ENCODE measurements at regions not wholly inside any gene's neighbourhood (a gene's known extent, or its start where the extent isn't known, plus 50 kb on each side); places are given as distances from the start of the nearest gene placed in this dataset.

GRCh38 chr4:163762741-163763140 lies 268.3 kb downstream of the TMA16 start:
- Histone ChIP-seq H3K4me1 (ENCODE audit: control insufficient read depth, insufficient read depth, low read length) (no peaks in the 10 kb centered on the region), H3K27me3 (ENCODE audit: control insufficient read depth, insufficient read depth, low read length) (no peaks in the 10 kb centered on the region), H3K27ac (ENCODE audit: low read length) (no peak overlapping the region), H3K36me3 (ENCODE audit: control insufficient read depth, insufficient read depth, low read length) (no peaks in the 10 kb centered on the region), H3K4me3 (ENCODE audit: low read length) (no peak overlapping the region), H3K9me3 (ENCODE audit: control insufficient read depth, insufficient read depth, low read length) (no peaks in the 10 kb centered on the region)
- no peaks in the 10 kb centered on the region for H3K27me3 Mint-ChIP-seq (ENCODE audit: low read depth in 2 of 2)
- no peaks in the 10 kb centered on the region for H3K36me3 Mint-ChIP-seq
- TF ChIP-seq, protein P1, sequence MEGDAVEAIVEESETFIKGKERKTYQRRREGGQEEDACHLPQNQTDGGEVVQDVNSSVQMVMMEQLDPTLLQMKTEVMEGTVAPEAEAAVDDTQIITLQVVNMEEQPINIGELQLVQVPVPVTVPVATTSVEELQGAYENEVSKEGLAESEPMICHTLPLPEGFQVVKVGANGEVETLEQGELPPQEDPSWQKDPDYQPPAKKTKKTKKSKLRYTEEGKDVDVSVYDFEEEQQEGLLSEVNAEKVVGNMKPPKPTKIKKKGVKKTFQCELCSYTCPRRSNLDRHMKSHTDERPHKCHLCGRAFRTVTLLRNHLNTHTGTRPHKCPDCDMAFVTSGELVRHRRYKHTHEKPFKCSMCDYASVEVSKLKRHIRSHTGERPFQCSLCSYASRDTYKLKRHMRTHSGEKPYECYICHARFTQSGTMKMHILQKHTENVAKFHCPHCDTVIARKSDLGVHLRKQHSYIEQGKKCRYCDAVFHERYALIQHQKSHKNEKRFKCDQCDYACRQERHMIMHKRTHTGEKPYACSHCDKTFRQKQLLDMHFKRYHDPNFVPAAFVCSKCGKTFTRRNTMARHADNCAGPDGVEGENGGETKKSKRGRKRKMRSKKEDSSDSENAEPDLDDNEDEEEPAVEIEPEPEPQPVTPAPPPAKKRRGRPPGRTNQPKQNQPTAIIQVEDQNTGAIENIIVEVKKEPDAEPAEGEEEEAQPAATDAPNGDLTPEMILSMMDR (IDR thresholded peaks at IDR 0.05), result no peak
- DNase-seq (no peak), ATAC-seq (no peak)
- 100% methylated on average over 1 of the region's 1 CpG for WGBS (ENCODE audit: insufficient coverage)
- no peak overlapping the region for H3K27ac Mint-ChIP-seq
- peaks cover 0 to 2% of the 10 kb centered on the region in 2 donors for H3K9me3 Mint-ChIP-seq
- H3K4me3 Mint-ChIP-seq, result no peak overlapping the region
- intact Hi-C loops (cut with micrococcal nuclease), result no loop called here
- H3K4me1 Mint-ChIP-seq, result no peaks in the 10 kb centered on the region

DNA sequence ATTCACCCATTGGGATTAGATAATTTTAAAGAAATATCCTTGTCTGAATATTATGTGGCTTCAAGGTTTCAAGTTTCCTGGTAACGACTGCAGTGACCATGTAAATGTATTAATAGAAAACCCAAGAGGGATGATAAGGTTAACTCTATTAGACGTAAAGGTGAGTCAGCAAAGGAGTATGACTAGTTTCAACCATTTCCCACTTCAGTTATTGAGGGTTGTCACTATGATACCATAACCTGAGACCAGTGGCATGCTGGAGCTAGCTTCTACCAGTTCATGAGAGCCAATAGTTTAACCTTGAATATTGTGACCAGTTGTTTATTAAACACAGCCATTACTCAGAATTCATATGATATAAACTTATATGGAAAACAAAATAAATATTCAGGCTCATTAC lies 270.1 kb downstream of the TMA16 start:
- WGBS (ENCODE audit: insufficient coverage), result 91% methylated on average over 2 of the region's 2 CpGs
- Mint-ChIP-seq H3K27me3 (ENCODE audit: low read depth in 2 of 2) (no peaks in the 10 kb centered on the region), H3K4me1 (no peaks in the 10 kb centered on the region), H3K27ac (no peak overlapping the region), H3K9me3 (peaks cover 0 to 2% of the 10 kb centered on the region in 2 donors), H3K36me3 (no peaks in the 10 kb centered on the region), H3K4me3 (no peak overlapping the region)
- intact Hi-C loops (cut with micrococcal nuclease), result no loop called here
- Histone ChIP-seq H3K27ac (ENCODE audit: low read length) (no peak overlapping the region), H3K9me3 (ENCODE audit: control insufficient read depth, insufficient read depth, low read length) (no peaks in the 10 kb centered on the region), H3K4me1 (ENCODE audit: control insufficient read depth, insufficient read depth, low read length) (no peaks in the 10 kb centered on the region), H3K36me3 (ENCODE audit: control insufficient read depth, insufficient read depth, low read length) (no peaks in the 10 kb centered on the region), H3K27me3 (ENCODE audit: control insufficient read depth, insufficient read depth, low read length) (no peaks in the 10 kb centered on the region), H3K4me3 (ENCODE audit: low read length) (no peak overlapping the region)
- DNase-seq, result no peak
- TF ChIP-seq, protein P1 (IDR thresholded peaks at IDR 0.05), result no peak
- no peak for ATAC-seq

- H3K4me3 ChIP-seq (ENCODE audit: low read length), result no peak overlapping the region
- Mint-ChIP-seq H3K27ac (no peak overlapping the region), H3K9me3 (peaks cover 0 to 2% of the 10 kb centered on the region in 2 donors), H3K4me3 (no peak overlapping the region), H3K4me1 (no peaks in the 10 kb centered on the region), H3K36me3 (no peaks in the 10 kb centered on the region), H3K27me3 (ENCODE audit: low read depth in 2 of 2) (no peaks in the 10 kb centered on the region)
- no peaks in the 10 kb centered on the region for H3K9me3 ChIP-seq (ENCODE audit: control insufficient read depth, insufficient read depth, low read length)
- no peaks in the 10 kb centered on the region for H3K4me1 ChIP-seq (ENCODE audit: control insufficient read depth, insufficient read depth, low read length)
- DNase-seq (no peak), ATAC-seq (no peak)
- WGBS (ENCODE audit: insufficient coverage), result 43% methylated on average over 2 of the region's 3 CpGs
- H3K27ac ChIP-seq (ENCODE audit: low read length), result no peak overlapping the region
- no peaks in the 10 kb centered on the region for H3K36me3 ChIP-seq (ENCODE audit: control insufficient read depth, insufficient read depth, low read length)
- intact Hi-C loops (cut with micrococcal nuclease), result no loop called here
- peaks cover 2% of the 10 kb centered on the region for H3K27me3 ChIP-seq (ENCODE audit: control insufficient read depth, insufficient read depth, low read length)
- TF ChIP-seq, protein P1 (IDR thresholded peaks at IDR 0.05), result no peak
Observed at GRCh38 chr4:163768014-163768413, 273.5 kb downstream of the TMA16 start.

GRCh38 chr4:163772238-163772637 lies 277.7 kb downstream of the TMA16 start:
- Histone ChIP-seq H3K27me3 (ENCODE audit: control insufficient read depth, insufficient read depth, low read length) (peaks cover 2% of the 10 kb centered on the region), H3K36me3 (ENCODE audit: control insufficient read depth, insufficient read depth, low read length) (no peaks in the 10 kb centered on the region), H3K27ac (ENCODE audit: low read length) (no peak overlapping the region), H3K4me1 (ENCODE audit: control insufficient read depth, insufficient read depth, low read length) (no peaks in the 10 kb centered on the region), H3K4me3 (ENCODE audit: low read length) (no peak overlapping the region), H3K9me3 (ENCODE audit: control insufficient read depth, insufficient read depth, low read length) (no peaks in the 10 kb centered on the region)
- Mint-ChIP-seq H3K27me3 (ENCODE audit: low read depth in 2 of 2) (no peaks in the 10 kb centered on the region), H3K27ac (no peak overlapping the region), H3K4me1 (no peaks in the 10 kb centered on the region), H3K4me3 (no peak overlapping the region), H3K9me3 (no peaks in the 10 kb centered on the region), H3K36me3 (no peaks in the 10 kb centered on the region)
- DNase-seq, result no peak
- ATAC-seq, result no peak
- 78% methylated on average over 1 of the region's 1 CpG for WGBS (ENCODE audit: insufficient coverage)
- intact Hi-C loops (cut with micrococcal nuclease), result no loop called here
- TF ChIP-seq, protein P1 (IDR thresholded peaks at IDR 0.05), result no peak

All from natural killer cell (primary cell).